ENCODE measurements at regions not wholly inside any gene's neighbourhood (a gene's known extent, or its start where the extent isn't known, plus 50 kb on each side); places are given as distances from the start of the nearest gene placed in this dataset.

DNA sequence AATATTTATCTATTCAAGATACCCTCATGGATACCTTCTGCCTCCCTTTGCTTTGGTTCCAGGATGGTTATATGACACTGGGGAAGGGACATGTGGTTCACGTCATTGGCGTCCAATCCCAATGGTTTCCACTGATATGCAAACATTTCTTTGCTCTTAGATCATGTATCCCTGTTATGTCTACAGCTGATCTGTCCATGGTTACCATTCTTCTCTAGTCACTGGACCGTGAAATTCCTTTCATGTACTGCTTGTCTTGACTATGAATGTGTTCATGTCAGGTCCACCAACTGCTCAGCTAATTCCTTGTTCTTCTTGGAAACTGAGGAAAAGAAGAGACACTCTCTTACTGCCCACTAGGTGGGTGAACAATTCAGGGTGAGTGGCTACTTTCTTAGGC lies 391.1 kb upstream of the ZNF608 start (continued):
- TF ChIP-seq, protein P1, sequence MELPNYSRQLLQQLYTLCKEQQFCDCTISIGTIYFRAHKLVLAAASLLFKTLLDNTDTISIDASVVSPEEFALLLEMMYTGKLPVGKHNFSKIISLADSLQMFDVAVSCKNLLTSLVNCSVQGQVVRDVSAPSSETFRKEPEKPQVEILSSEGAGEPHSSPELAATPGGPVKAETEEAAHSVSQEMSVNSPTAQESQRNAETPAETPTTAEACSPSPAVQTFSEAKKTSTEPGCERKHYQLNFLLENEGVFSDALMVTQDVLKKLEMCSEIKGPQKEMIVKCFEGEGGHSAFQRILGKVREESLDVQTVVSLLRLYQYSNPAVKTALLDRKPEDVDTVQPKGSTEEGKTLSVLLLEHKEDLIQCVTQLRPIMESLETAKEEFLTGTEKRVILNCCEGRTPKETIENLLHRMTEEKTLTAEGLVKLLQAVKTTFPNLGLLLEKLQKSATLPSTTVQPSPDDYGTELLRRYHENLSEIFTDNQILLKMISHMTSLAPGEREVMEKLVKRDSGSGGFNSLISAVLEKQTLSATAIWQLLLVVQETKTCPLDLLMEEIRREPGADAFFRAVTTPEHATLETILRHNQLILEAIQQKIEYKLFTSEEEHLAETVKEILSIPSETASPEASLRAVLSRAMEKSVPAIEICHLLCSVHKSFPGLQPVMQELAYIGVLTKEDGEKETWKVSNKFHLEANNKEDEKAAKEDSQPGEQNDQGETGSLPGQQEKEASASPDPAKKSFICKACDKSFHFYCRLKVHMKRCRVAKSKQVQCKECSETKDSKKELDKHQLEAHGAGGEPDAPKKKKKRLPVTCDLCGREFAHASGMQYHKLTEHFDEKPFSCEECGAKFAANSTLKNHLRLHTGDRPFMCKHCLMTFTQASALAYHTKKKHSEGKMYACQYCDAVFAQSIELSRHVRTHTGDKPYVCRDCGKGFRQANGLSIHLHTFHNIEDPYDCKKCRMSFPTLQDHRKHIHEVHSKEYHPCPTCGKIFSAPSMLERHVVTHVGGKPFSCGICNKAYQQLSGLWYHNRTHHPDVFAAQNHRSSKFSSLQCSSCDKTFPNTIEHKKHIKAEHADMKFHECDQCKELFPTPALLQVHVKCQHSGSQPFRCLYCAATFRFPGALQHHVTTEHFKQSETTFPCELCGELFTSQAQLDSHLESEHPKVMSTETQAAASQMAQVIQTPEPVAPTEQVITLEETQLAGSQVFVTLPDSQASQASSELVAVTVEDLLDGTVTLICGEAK (IDR thresholded peaks at IDR 0.05; ENCODE audit: borderline replicate concordance) = no peak
- TF ChIP-seq TBL1XR1 (IDR thresholded peaks at IDR 0.05; ENCODE audit: low read depth, low read length) (no peak), MTA2 (IDR thresholded peaks at IDR 0.05; ENCODE audit: low read depth) (no peak)

GRCh38 chr5:125138266-125138665 lies 391.8 kb upstream of the ZNF608 start:
- SMC1A ChIA-PET (ENCODE audit: uncharacterized antibody, unreplicated experiment) = interaction anchor here (0.9 kb wide), 1 partner anchor 11 kb away, joined by 3 read pairs; no protein-coding TSS in a partner anchor
- in situ Hi-C loops (cut with MboI) = no loop called here
- H3K4me2 ChIP-seq (ENCODE audit: control insufficient read depth, insufficient read depth) = no peak overlapping the region

More at GRCh38 chr5:125138266-125138665, 391.8 kb upstream of the ZNF608 start:
- Histone ChIP-seq H4K20me1 (ENCODE audit: control insufficient read depth, insufficient read depth) (no peaks in the 10 kb centered on the region), H3K27me3 (replicated peaks in 1 of 2; ENCODE audit: control insufficient read depth in 2 of 2, insufficient read depth in 2 of 2, low read length in 1 of 2) (no peaks in the 10 kb centered on the region; a peak in 1 of 4 replicates), H3K79me2 (ENCODE audit: control insufficient read depth, insufficient read depth, low read length) (no peaks in the 10 kb centered on the region), H3K4me1 (ENCODE audit: control insufficient read depth, insufficient read depth, low read length) (no peaks in the 10 kb centered on the region), H3K9me3 (replicated peaks; ENCODE audit: control insufficient read depth, insufficient read depth, low read length) (no peaks in the 10 kb centered on the region), H3K9ac (ENCODE audit: control insufficient read depth, insufficient read depth, low read length) (no peak overlapping the region), H3K4me3 (no peak overlapping the region), H3K36me3 (ENCODE audit: control insufficient read depth in 2 of 2, insufficient read depth in 2 of 2, low read length in 1 of 2) (no peaks in the 10 kb centered on the region), H2AFZ (ENCODE audit: control insufficient read depth, low read depth, low read length) (no peak overlapping the region), H3K27ac (ENCODE audit: control insufficient read depth, insufficient read depth) (no peak overlapping the region)
- DNase-seq (ENCODE audit: low read depth, low spot score) = no peak
- ChIA-PET RAD21 (ENCODE audit: unreplicated experiment) (interaction anchor here (0.6 kb wide), 1 partner anchor 429 kb away, joined by 4 read pairs; no protein-coding TSS in a partner anchor), CTCF (interaction anchor here (2.1 kb wide), 1 partner anchor 14 kb away, joined by 4 read pairs; no protein-coding TSS in a partner anchor), POLR2A (no interaction called here)
- no TSS peak for BruUV-seq (replicated peaks)
- FAIRE-seq = no peak
- TF ChIP-seq TBL1XR1 (IDR thresholded peaks at IDR 0.05; ENCODE audit: low read depth, low read length) (no peak), PBX3 (IDR thresholded peaks at IDR 0.05; ENCODE audit: insufficient replicate concordance, low read depth, low read length) (no peak), NR2C1 (IDR thresholded peaks at IDR 0.05) (no peak), PKNOX1 (IDR thresholded peaks at IDR 0.05) (no peak), DPF2 (IDR thresholded peaks at IDR 0.05) (no peak), TAF1 (IDR thresholded peaks at IDR 0.05; ENCODE audit: borderline replicate concordance, low read depth, low read length) (no peak), POU2F2 (IDR thresholded peaks at IDR 0.05; ENCODE audit: borderline replicate concordance, low read depth, low read length) (no peak)
- TF ChIP-seq, protein P2, sequence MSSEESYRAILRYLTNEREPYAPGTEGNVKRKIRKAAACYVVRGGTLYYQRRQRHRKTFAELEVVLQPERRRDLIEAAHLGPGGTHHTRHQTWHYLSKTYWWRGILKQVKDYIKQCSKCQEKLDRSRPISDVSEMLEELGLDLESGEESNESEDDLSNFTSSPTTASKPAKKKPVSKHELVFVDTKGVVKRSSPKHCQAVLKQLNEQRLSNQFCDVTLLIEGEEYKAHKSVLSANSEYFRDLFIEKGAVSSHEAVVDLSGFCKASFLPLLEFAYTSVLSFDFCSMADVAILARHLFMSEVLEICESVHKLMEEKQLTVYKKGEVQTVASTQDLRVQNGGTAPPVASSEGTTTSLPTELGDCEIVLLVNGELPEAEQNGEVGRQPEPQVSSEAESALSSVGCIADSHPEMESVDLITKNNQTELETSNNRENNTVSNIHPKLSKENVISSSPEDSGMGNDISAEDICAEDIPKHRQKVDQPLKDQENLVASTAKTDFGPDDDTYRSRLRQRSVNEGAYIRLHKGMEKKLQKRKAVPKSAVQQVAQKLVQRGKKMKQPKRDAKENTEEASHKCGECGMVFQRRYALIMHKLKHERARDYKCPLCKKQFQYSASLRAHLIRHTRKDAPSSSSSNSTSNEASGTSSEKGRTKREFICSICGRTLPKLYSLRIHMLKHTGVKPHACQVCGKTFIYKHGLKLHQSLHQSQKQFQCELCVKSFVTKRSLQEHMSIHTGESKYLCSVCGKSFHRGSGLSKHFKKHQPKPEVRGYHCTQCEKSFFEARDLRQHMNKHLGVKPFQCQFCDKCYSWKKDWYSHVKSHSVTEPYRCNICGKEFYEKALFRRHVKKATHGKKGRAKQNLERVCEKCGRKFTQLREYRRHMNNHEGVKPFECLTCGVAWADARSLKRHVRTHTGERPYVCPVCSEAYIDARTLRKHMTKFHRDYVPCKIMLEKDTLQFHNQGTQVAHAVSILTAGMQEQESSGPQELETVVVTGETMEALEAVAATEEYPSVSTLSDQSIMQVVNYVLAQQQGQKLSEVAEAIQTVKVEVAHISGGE (CRISPR knock-in tag; IDR thresholded peaks at IDR 0.05) = no peak
- intact Hi-C loops (cut with micrococcal nuclease; ENCODE audit: unreplicated experiment) = no loop called here
- no peak for ATAC-seq
- WGBS (ENCODE audit: insufficient coverage, insufficient replicate concordance, low lambda C conversion rate, missing lambda C conversion rate) = 0% methylated on average over 1 of the region's 1 CpG

All from GM12878 (cell line).